Panc1 (cell line): ENCODE measurements at regions not wholly inside any gene's neighbourhood (a gene's known extent, or its start where the extent isn't known, plus 50 kb on each side); places are given as distances from the start of the nearest gene placed in this dataset.

Source experiments
- CTCF ChIP-seq: fragments of 450-650 bp; IDR thresholded peaks from 2 replicates; pipeline ENCODE4 v1.5.1; 2017; ENCODE audit warnings: mild to moderate bottlenecking
- POLR2AphosphoS5 ChIP-seq: IDR thresholded peaks from 2 replicates; pipeline ENCODE4 v1.6.1; 2012; ENCODE audit warnings: mild to moderate bottlenecking, low read depth, low read length, moderate library complexity
- REST ChIP-seq, 2 experiments: IDR thresholded peaks; 2 replicates each; pipeline ENCODE4 v1.6.1; 2011 to 2012; ENCODE audit warnings: low read depth in 2 of 2, control low read depth in 1 of 2, low read length in 1 of 2, mild to moderate bottlenecking in 1 of 2, moderate library complexity in 1 of 2; ENCODE audit not compliant: insufficient read depth in 1 of 2
- SIN3A ChIP-seq: IDR thresholded peaks from 2 replicates; pipeline ENCODE4 v1.6.1; 2012; ENCODE audit warnings: low read depth, mild to moderate bottlenecking, low read length, moderate library complexity, borderline replicate concordance; ENCODE audit not compliant: insufficient read depth
- TCF7L2 ChIP-seq: IDR thresholded peaks from 2 replicates; pipeline ENCODE4 v1.6.1; 2011; ENCODE audit warnings: mild to moderate bottlenecking, low read depth, low read length, inconsistent platforms

GRCh38 chr6:126805861-126806260 lies 312.6 kb upstream of the RSPO3 start:
- TF ChIP-seq CTCF (no peak), POLR2AphosphoS5 (no peak), SIN3A (no peak), REST (IDR thresholded peaks at IDR 0.05; ENCODE audit: insufficient read depth in 1 of 2, low read depth in 2 of 2, low read length in 1 of 2) (no peak), TCF7L2 (no peak)
